GM21447 (cell line): ENCODE measurements at regions not wholly inside any gene's neighbourhood (a gene's known extent, or its start where the extent isn't known, plus 50 kb on each side); places are given as distances from the start of the nearest gene placed in this dataset.
A peak's percentile ranks its signal among the peaks of the same experiment; 100 is the strongest.
"Not testable (repeated sequence)": the region's sequence is repeated elsewhere in the genome, so short reads cannot be mapped to it uniquely, and the experiment has no call there.

Experiments used
- ATAC-seq: cut with Tn5 transposase; IDR thresholded peaks from one replicate; pipeline ENCODE4 v1.9.1; 2021; ENCODE audit not compliant: unreplicated experiment

GRCh38 chr11:13134886-13135285 is 125.8 kb downstream of the RASSF10 start:
- ATAC-seq = no peak

GRCh38 chr11:13135385-13136271 is 126.5 kb downstream of the RASSF10 start:
- no peak for ATAC-seq

- no peak for ATAC-seq
Observed at GRCh38 chr11:13136272-13136596, 127.1 kb downstream of the RASSF10 start.

GRCh38 chr11:13137844-13138301 is 128.8 kb downstream of the RASSF10 start:
- no peak for ATAC-seq

- ATAC-seq = not testable (repeated sequence)
Observed at GRCh38 chr11:13139085-13139484, 130.0 kb downstream of the RASSF10 start.

- peak; percentile 93 for ATAC-seq
Observed at GRCh38 chr11:13140028-13140870, 131.1 kb downstream of the RASSF10 start.

GRCh38 chr11:13140873-13141655 is 131.9 kb downstream of the RASSF10 start:
- ATAC-seq = no peak

GRCh38 chr11:13141731-13142709 is 132.9 kb downstream of the RASSF10 start:
- ATAC-seq = no peak

- ATAC-seq = no peak
Observed at GRCh38 chr11:13143486-13144297, 133.9 kb upstream of the BMAL1 start.

- no peak for ATAC-seq
Observed at GRCh38 chr11:13145461-13145860, 132.1 kb upstream of the BMAL1 start.

- no peak for ATAC-seq
Observed at GRCh38 chr11:13149991-13150390, 127.6 kb upstream of the BMAL1 start.

- no peak for ATAC-seq
Observed at GRCh38 chr11:13150487-13150886, 127.1 kb upstream of the BMAL1 start.

- ATAC-seq = no peak
Observed at GRCh38 chr11:13152264-13152663, 125.3 kb upstream of the BMAL1 start.

GRCh38 chr11:13152736-13153541 is 124.7 kb upstream of the BMAL1 start:
- ATAC-seq = no peak

GRCh38 chr11:13154374-13154773 is 123.2 kb upstream of the BMAL1 start:
- ATAC-seq = not testable (repeated sequence)

GRCh38 chr11:13160346-13160745 is 117.2 kb upstream of the BMAL1 start:
- ATAC-seq = no peak

- no peak for ATAC-seq
Observed at GRCh38 chr11:13160806-13161205, 116.8 kb upstream of the BMAL1 start.

- no peak for ATAC-seq
Observed at GRCh38 chr11:13163158-13163557, 114.4 kb upstream of the BMAL1 start.
